ENCODE measurements at regions not wholly inside any gene's neighbourhood (a gene's known extent, or its start where the extent isn't known, plus 50 kb on each side); places are given as distances from the start of the nearest gene placed in this dataset.
"Not testable (repeated sequence)": the region's sequence is repeated elsewhere in the genome, so short reads cannot be mapped to it uniquely, and the experiment has no call there.

GRCh38 chr2:7692657-7693161 is 775.5 kb downstream of the RNF144A start:
- Histone ChIP-seq H3K4me3 (no peak overlapping the region), H3K27me3 (no peaks in the 10 kb centered on the region), H3K9me3 (no peaks in the 10 kb centered on the region), H3K27ac (no peak overlapping the region), H3K36me3 (no peaks in the 10 kb centered on the region), H3K4me1 (no peaks in the 10 kb centered on the region)
- peak in 2 of 4 donors; percentile 33 to 83 for ATAC-seq
- 83 to 100% (median 91%) methylated on average over 1 of the region's 1 CpG for WGBS, 4 donors
- TF ChIP-seq POLR2A (IDR thresholded peaks at IDR 0.05) (no peak), CTCF (IDR thresholded peaks at IDR 0.05) (no peak)
- DNase-seq, result peak in 1 of 5 donors; percentile 51
- intact Hi-C loops (cut with DNase I), result no loop called here

GRCh38 chr2:7693246-7694075 is 776.2 kb downstream of the RNF144A start:
- Histone ChIP-seq H3K4me1 (no peaks in the 10 kb centered on the region), H3K9me3 (no peaks in the 10 kb centered on the region), H3K36me3 (no peaks in the 10 kb centered on the region), H3K4me3 (no peak overlapping the region), H3K27ac (no peak overlapping the region), H3K27me3 (no peaks in the 10 kb centered on the region)
- DNase-seq, result no peak
- ATAC-seq, result no peak
- 73 to 88% (median 84%) methylated on average over 9 of the region's 9 CpGs for WGBS, 4 donors
- intact Hi-C loops (cut with DNase I), result no loop called here
- TF ChIP-seq POLR2A (IDR thresholded peaks at IDR 0.05) (no peak), CTCF (IDR thresholded peaks at IDR 0.05) (no peak)

DNA sequence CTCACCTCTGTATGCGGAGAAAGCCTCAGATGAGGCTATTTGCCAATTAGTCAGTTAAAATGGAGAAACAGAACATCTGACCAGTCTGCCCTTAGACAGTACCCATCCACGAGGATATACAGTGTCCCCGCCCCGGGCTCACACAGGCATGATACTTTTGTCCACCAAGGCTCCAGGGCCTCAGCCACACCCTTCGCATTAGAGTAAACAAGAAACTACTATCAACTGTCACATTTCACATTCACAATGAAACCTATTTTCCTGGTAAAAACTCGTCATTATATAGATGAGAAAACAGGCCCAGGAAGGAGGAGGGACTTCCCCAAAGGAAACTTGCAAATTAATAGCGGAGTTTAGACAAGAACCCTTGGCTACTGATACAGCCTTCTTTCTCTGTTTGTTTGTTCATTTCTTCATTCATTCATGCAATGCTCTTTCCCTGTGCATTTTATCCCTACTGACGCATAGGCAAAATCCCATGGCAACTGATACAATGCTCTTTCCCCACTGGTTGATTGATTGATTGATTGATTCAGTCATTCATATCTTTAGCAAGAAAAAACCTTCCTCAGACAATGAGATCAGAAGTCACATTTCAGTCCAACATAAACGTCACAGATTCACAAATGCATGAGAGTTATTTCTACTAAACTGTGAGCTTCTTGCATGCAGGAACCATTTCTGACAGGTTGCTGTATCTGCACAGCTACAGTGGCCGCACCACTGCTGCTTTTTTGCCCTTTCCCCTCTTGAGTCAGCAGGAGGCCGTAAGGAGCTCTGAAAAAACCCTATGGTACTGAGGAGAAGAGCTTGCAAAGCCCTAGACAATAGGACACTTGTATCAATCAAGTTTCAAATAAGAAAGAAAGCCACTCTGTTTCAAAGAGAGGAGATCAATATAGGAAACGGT is 777.1 kb downstream of the RNF144A start:
- H3K36me3 ChIP-seq, result no peaks in the 10 kb centered on the region

GRCh38 chr2:7696556-7696955 is 779.3 kb downstream of the RNF144A start:
- H3K27me3 ChIP-seq; H3K4me1 ChIP-seq; H3K36me3 ChIP-seq; H3K27ac ChIP-seq; H3K4me3 ChIP-seq; DNase-seq; intact Hi-C loops (cut with DNase I); ATAC-seq; H3K9me3 ChIP-seq: not testable (repeated sequence)
- 85 to 90% (median 89%) methylated on average over 6 of the region's 6 CpGs for WGBS, 4 donors

More for the DNA sequence above, 777.1 kb downstream of the RNF144A start:
- Histone ChIP-seq H3K4me1 (no peaks in the 10 kb centered on the region), H3K27me3 (no peaks in the 10 kb centered on the region), H3K4me3 (no peak overlapping the region), H3K9me3 (no peaks in the 10 kb centered on the region), H3K27ac (no peak overlapping the region)
- 77 to 88% (median 83%) methylated on average over 12 of the region's 12 CpGs for WGBS, 4 donors
- TF ChIP-seq POLR2A (IDR thresholded peaks at IDR 0.05) (no peak), CTCF (IDR thresholded peaks at IDR 0.05) (no peak)
- DNase-seq, result no peak
- intact Hi-C loops (cut with DNase I), result no loop called here
- ATAC-seq, result no peak

Measured in heart left ventricle (tissue), 16 donors.